Astrocyte of the cerebellum (primary cell): ENCODE measurements at regions not wholly inside any gene's neighbourhood (a gene's known extent, or its start where the extent isn't known, plus 50 kb on each side); places are given as distances from the start of the nearest gene placed in this dataset.

Experiments
- DNase-seq: peaks from one replicate; pipeline ENCODE4 v3.0.0-alpha.2; 2011; ENCODE audit warnings: low read depth
- H3K4me3 ChIP-seq: 2 replicates; pipeline ENCODE4 v1.5.1; 2011; ENCODE audit warnings: mild to moderate bottlenecking, low read depth, low read length, moderate library complexity
- in situ Hi-C: cut with HindIII; loops from 2 replicates; pipeline ENCODE4 v1.10.0; 2017; ENCODE audit warnings: low sequenced_read_pairs
- TF ChIP-seq, protein P1 (sequence below): IDR thresholded peaks from 2 replicates; pipeline ENCODE4 v1.5.1; 2012; ENCODE audit warnings: low read length, low read depth, moderate library complexity, mild to moderate bottlenecking; ENCODE audit errors: missing control alignments

DNA sequence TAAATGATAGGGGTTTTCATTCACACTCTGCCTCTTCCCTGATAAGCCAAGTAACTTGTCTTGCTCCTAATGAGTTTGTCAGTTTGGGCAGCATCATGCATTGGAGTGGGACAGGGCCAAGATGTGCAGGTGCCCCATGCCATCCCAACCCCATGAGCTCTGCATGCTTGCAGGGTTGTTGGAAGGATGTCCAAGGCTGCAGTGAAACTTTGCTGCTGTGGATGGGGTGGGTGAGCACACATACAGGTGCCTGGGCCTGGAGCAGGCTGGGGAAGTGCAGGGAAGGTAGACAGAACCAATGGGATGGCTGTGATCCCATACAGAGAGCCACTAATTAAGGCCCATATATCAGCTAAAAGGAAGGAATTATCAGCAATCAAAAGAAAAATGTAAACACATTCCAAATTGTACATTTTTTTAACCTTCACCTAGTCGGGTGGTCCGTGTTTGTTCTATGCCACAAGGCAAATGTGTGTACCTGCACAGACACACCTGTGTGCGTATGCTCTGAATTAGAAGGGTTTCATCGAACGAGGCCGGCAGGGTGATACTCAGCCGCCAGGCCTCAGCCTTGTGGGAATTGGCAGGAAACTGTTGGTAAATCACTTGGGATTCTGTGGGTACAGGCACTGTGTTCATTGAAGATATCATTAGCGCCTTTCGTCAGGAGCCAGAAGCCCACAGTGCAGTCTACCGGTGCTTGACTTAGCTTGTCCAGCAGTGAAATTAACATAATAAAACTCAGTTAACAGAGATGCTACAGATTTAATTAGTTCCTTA is 342.9 kb downstream of the MYCN start:
- no peak overlapping the region for H3K4me3 ChIP-seq
- DNase-seq, result no peak
- in situ Hi-C loops, result no loop called here
- TF ChIP-seq, protein P1, sequence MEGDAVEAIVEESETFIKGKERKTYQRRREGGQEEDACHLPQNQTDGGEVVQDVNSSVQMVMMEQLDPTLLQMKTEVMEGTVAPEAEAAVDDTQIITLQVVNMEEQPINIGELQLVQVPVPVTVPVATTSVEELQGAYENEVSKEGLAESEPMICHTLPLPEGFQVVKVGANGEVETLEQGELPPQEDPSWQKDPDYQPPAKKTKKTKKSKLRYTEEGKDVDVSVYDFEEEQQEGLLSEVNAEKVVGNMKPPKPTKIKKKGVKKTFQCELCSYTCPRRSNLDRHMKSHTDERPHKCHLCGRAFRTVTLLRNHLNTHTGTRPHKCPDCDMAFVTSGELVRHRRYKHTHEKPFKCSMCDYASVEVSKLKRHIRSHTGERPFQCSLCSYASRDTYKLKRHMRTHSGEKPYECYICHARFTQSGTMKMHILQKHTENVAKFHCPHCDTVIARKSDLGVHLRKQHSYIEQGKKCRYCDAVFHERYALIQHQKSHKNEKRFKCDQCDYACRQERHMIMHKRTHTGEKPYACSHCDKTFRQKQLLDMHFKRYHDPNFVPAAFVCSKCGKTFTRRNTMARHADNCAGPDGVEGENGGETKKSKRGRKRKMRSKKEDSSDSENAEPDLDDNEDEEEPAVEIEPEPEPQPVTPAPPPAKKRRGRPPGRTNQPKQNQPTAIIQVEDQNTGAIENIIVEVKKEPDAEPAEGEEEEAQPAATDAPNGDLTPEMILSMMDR, result no peak

DNA sequence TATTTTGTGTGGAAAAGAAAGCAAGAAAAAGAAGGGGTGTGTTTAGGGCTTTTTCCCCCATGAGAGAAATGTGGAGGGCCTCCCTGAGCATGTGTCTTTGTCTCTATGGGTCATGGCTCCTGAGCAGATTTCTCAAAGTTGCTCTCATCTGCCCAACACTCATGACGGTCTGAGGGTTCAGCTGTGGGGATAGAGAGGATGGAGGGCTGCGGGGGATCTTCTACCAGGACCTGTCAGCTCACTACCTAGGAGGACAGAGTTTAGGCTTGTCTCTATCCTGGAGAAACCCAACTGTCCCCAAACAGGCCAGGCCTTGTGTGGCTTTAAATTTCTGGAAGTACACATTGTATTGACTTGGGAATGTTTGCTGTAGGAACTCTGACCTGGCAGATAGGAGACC is 342.2 kb downstream of the MYCN start:
- in situ Hi-C loops, result no loop called here
- TF ChIP-seq, protein P1, result no peak
- no peak for DNase-seq
- no peak overlapping the region for H3K4me3 ChIP-seq

DNA sequence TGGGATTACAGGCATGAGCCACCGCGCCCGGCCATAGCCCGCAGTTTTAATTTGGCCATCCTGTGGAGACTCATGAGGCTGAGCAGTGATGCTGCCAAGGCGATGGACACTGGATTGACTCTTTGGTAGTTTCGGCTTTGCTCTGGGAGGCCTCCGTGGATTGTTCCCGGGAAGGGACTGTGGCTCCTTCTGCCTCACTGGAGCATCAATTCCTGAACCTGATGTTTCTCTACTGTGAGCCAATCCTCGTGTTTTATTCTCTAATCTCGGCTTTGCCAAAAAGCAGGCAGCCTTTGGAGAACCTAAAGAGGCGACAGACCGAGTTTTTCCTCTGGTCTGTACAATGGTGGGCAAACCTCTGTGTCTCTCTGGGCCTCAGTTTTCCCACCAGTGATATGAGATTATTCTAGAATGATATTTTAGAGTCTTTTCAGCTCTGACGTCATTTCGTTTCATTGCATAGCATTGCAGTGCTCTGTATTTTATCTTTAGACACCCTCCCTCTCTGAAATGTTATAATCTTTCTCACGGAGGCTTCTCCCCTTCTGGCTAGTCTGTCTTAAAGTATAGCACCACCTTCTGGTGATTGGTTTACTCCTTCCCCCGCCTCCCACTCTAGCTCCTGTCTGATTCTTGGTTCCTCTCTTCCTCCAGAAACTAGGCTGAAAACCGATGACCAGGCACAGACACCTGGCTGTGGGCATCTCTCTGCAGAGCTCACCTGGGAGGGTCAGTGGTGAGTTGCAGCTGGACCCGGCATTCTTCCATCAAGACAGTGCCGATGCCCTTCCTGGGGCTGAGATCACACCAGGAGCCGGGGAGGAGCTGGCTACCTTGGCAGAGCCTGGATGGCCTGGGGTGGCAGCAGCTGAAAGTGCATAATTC is 341.3 kb downstream of the MYCN start:
- no peak for DNase-seq
- TF ChIP-seq, protein P1, result peak; percentile 48
- in situ Hi-C loops, result no loop called here
- no peak overlapping the region for H3K4me3 ChIP-seq

DNA sequence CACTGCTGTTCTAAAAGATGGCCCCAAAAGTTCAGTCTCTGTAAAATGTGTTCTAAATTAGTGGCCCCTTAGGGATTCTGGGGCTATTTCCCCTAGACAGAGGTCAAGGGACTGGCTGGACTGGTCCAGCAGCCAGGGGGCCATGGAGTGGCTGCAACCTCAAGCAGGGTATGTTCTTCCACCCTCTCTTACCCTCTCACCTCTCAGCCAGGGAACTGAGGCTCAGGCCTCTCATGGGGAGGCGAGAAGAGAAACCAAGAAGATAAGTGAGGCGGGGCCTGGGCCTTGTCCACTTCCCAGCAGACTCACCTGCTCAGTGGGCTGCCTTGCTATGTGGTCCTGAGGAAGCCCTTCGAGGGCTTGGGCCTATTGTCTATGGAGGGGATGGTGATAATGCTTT is 339.7 kb downstream of the MYCN start:
- TF ChIP-seq, protein P1, result no peak
- no peak overlapping the region for H3K4me3 ChIP-seq
- in situ Hi-C loops, result no loop called here
- no peak for DNase-seq

DNA sequence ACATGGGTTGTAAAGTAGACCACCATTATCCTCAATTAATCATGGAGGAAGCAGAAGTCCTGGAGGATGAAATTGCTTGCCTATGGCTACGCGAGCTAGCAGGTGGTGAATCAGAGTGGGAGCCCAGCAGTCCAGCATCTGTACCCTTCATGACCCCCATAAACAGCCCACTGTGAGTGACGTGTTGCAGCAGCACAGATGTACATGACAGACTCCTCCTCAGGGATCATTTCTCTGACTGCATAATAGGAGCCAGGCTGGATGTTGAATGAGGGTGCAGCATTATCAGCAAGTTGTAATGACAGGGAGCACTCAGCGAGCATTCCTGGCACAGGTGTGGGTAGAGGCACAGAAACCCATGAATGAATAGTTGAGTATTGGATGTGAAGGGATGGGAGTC is 339.3 kb downstream of the MYCN start:
- DNase-seq, result no peak
- TF ChIP-seq, protein P1, result no peak
- in situ Hi-C loops, result no loop called here
- H3K4me3 ChIP-seq, result no peak overlapping the region

DNA sequence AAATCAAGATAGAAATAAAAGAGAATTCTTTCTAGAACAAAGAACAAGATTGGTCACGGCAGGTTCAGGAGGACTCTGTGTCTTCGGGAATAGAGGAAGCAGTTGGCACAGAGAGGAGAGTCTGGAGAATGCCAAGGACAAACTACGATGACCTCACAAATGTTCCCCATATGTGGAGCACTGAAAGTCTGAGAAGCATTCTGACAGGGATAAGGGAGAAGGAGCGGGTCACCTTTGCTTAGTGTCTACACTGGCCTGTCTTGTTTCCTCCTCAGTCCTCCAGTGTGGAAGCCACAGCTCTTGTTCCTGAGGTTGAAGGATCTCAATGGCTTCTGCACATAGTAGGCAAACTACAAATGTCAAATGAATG is 338.8 kb downstream of the MYCN start:
- no peak overlapping the region for H3K4me3 ChIP-seq
- TF ChIP-seq, protein P1, result no peak
- in situ Hi-C loops, result no loop called here
- no peak for DNase-seq
